ENCODE measurements at regions not wholly inside any gene's neighbourhood (a gene's known extent, or its start where the extent isn't known, plus 50 kb on each side); places are given as distances from the start of the nearest gene placed in this dataset.

GRCh38 chr12:125201090-125201489, 135.9 kb downstream of the AACS start:
- no peak for ATAC-seq
- H3K9me3 Mint-ChIP-seq: peaks cover 18% of the 10 kb centered on the region
- no peak for DNase-seq (ENCODE audit: low spot score)
- POLR2A ChIA-PET: no interaction called here
- no peak for TF ChIP-seq ATF3 (CRISPR knock-in tag; conservative IDR thresholded peaks at IDR 0.05)
- TF ChIP-seq E2F5 (CRISPR knock-in tag; IDR thresholded peaks at IDR 0.05): no peak
- no peak for TF ChIP-seq ZSCAN18 (CRISPR knock-in tag; IDR thresholded peaks at IDR 0.05)
- TF ChIP-seq ELF4 (CRISPR knock-in tag; IDR thresholded peaks at IDR 0.05; ENCODE audit: low read depth): no peak
- no peak for TF ChIP-seq NR1H2 (CRISPR knock-in tag; IDR thresholded peaks at IDR 0.05)
- no peak for TF ChIP-seq KAT7 (CRISPR knock-in tag; IDR thresholded peaks at IDR 0.05; ENCODE audit: borderline replicate concordance)
- no peak for TF ChIP-seq MXD4 (CRISPR knock-in tag; IDR thresholded peaks at IDR 0.05; ENCODE audit: borderline replicate concordance)
- TF ChIP-seq ATF2 (CRISPR knock-in tag; IDR thresholded peaks at IDR 0.05; ENCODE audit: borderline replicate concordance, low read depth): no peak
- no peak for TF ChIP-seq ZNF416 (CRISPR knock-in tag; IDR thresholded peaks at IDR 0.05)
- TF ChIP-seq FOXK1 (CRISPR knock-in tag; IDR thresholded peaks at IDR 0.05): no peak
- peaks cover 27% of the 10 kb centered on the region for H3K4me1 Mint-ChIP-seq
- no peaks in the 10 kb centered on the region for H3K27me3 Mint-ChIP-seq (ENCODE audit: low read depth)
- no peak overlapping the region for H3K27ac Mint-ChIP-seq
- peaks cover 34% of the 10 kb centered on the region for H3K36me3 Mint-ChIP-seq
- CTCF ChIA-PET: interaction anchor here (2.5 kb wide), 1 partner anchor 7 kb away, joined by 12 read pairs; no protein-coding TSS in a partner anchor
- H3K4me3 Mint-ChIP-seq: no peak overlapping the region

- CTCF ChIA-PET: interaction anchor here (1.6 to 2.5 kb wide), 4 partner anchors 8 to 18 kb away, joined by 5 to 19 read pairs (median 8); partner anchors contain the start of gene TMEM132B
- DNase-seq (ENCODE audit: low spot score) (no peak), ATAC-seq (peak; percentile 41)
- Mint-ChIP-seq H3K4me1 (peaks cover 30% of the 10 kb centered on the region), H3K4me3 (no peak overlapping the region), H3K36me3 (peaks cover 34% of the 10 kb centered on the region), H3K27me3 (ENCODE audit: low read depth) (no peaks in the 10 kb centered on the region), H3K9me3 (peaks cover 18% of the 10 kb centered on the region), H3K27ac (no peak overlapping the region)
- 0 out of 2 replicates have a peak, but pooled peaks have one; percentile 28 for TF ChIP-seq USF2 (CRISPR knock-in tag; IDR thresholded peaks at IDR 0.05)
- no peak for TF ChIP-seq OVOL2 (CRISPR knock-in tag; IDR thresholded peaks at IDR 0.05; ENCODE audit: borderline replicate concordance)
- peak; percentile 22; the same call in 1 of the 2 replicates for TF ChIP-seq USF1 (CRISPR knock-in tag; IDR thresholded peaks at IDR 0.05)
- TF ChIP-seq SMAD4 (CRISPR knock-in tag; IDR thresholded peaks at IDR 0.05): no peak
- no peak for TF ChIP-seq SOX15 (CRISPR knock-in tag; IDR thresholded peaks at IDR 0.05)
- POLR2A ChIA-PET: no interaction called here
Measured at GRCh38 chr12:125201940-125202339, 136.7 kb downstream of the AACS start.

- H3K9me3 Mint-ChIP-seq: peaks cover 18% of the 10 kb centered on the region
- DNase-seq (ENCODE audit: low spot score) (no peak), ATAC-seq (no peak)
- no peak overlapping the region for H3K4me3 Mint-ChIP-seq
- CTCF ChIA-PET: interaction anchor here (1.0 to 2.5 kb wide), 9 partner anchors 9 to 129 kb away, joined by 3 to 19 read pairs (median 4); partner anchors contain the start of gene TMEM132B
- peaks cover 30% of the 10 kb centered on the region for H3K4me1 Mint-ChIP-seq
- no peak overlapping the region for H3K27ac Mint-ChIP-seq
- H3K27me3 Mint-ChIP-seq (ENCODE audit: low read depth): no peaks in the 10 kb centered on the region
- peaks cover 34% of the 10 kb centered on the region for H3K36me3 Mint-ChIP-seq
- POLR2A ChIA-PET: no interaction called here
- no peak for TF ChIP-seq ZNF121 (CRISPR knock-in tag; IDR thresholded peaks at IDR 0.05)
- TF ChIP-seq ZNF532 (CRISPR knock-in tag; IDR thresholded peaks at IDR 0.05; ENCODE audit: borderline replicate concordance): no peak
- TF ChIP-seq ZNF671 (CRISPR knock-in tag; IDR thresholded peaks at IDR 0.05): no peak
- TF ChIP-seq ZNF263 (CRISPR knock-in tag; IDR thresholded peaks at IDR 0.05; ENCODE audit: low read depth): no peak
- TF ChIP-seq MLX (CRISPR knock-in tag; IDR thresholded peaks at IDR 0.05): no peak
- TF ChIP-seq E2F5 (CRISPR knock-in tag; IDR thresholded peaks at IDR 0.05): no peak
- TF ChIP-seq FOXJ3 (CRISPR knock-in tag; IDR thresholded peaks at IDR 0.05; ENCODE audit: borderline replicate concordance): no peak
Measured at GRCh38 chr12:125202421-125202820, 137.2 kb downstream of the AACS start.
